Hepatocyte (in vitro differentiated cells): ENCODE measurements at regions not wholly inside any gene's neighbourhood (a gene's known extent, or its start where the extent isn't known, plus 50 kb on each side); places are given as distances from the start of the nearest gene placed in this dataset.

ENCODE experiments used
- EZH2 ChIP-seq: fragments of 200-600 bp; sonication (generic); IDR thresholded peaks from 2 replicates; pipeline ENCODE4 v1.6.1; 2016; ENCODE audit warnings: antibody characterized with exemption, mild to moderate bottlenecking, borderline replicate concordance
- EZH2phosphoT487 ChIP-seq: fragments of 200-600 bp; sonication (generic); IDR thresholded peaks from one replicate; pipeline ENCODE4 v1.6.1; 2018; ENCODE audit warnings: antibody characterized with exemption, mild to moderate bottlenecking, low read depth, moderate library complexity; ENCODE audit not compliant: unreplicated experiment, severe bottlenecking
- TF ChIP-seq, protein P1 (sequence below): fragments of 200-600 bp; sonication (generic); IDR thresholded peaks from 2 replicates; pipeline ENCODE4 v1.5.1; 2016; ENCODE audit warnings: antibody characterized with exemption, mild to moderate bottlenecking; ENCODE audit not compliant: poor library complexity

DNA sequence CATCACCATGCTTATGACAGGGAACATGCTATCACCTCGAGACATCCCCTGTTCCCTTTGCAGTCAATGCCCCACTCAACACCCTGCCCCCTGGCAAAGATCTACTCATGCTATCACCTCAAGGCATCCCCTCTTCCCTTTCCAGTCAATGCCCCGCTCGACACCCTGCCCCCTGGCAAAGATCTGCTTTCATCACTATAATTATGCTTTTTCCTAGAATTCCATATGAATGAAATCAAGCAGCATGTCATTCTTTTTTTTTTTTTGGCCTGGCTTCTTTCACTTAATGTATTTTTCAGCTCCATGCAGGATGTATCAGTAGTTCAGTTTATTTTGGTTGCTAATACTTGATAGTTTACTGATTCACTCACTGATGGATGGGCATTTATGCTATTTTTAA, 554.9 kb downstream of the CDH26 start:
- TF ChIP-seq, protein P1, sequence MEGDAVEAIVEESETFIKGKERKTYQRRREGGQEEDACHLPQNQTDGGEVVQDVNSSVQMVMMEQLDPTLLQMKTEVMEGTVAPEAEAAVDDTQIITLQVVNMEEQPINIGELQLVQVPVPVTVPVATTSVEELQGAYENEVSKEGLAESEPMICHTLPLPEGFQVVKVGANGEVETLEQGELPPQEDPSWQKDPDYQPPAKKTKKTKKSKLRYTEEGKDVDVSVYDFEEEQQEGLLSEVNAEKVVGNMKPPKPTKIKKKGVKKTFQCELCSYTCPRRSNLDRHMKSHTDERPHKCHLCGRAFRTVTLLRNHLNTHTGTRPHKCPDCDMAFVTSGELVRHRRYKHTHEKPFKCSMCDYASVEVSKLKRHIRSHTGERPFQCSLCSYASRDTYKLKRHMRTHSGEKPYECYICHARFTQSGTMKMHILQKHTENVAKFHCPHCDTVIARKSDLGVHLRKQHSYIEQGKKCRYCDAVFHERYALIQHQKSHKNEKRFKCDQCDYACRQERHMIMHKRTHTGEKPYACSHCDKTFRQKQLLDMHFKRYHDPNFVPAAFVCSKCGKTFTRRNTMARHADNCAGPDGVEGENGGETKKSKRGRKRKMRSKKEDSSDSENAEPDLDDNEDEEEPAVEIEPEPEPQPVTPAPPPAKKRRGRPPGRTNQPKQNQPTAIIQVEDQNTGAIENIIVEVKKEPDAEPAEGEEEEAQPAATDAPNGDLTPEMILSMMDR, result no peak
- TF ChIP-seq EZH2 (no peak), EZH2phosphoT487 (no peak)
